HepG2 (cell line): ENCODE measurements at regions not wholly inside any gene's neighbourhood (a gene's known extent, or its start where the extent isn't known, plus 50 kb on each side); places are given as distances from the start of the nearest gene placed in this dataset.

ENCODE experiments used
- ATAC-seq: fragments of 200-7000 bp; cut with Tn5 transposase; 3 replicates; pipeline ENCODE4 v1.9.1; 2020; ENCODE audit warnings: mild to moderate bottlenecking, moderate library complexity
- BruUV-seq: library from RNA; stranded (reverse); fragments of 400-500 nt; replicated peaks from 2 replicates; lab custom pipeline; 2021; lab: Mats Ljungman, UMichigan
- CTCF ChIA-PET: fragments of 300-600 bp; formaldehyde crosslinking; extraction: SDS; loops from one replicate; lab custom pipeline; 2021; ENCODE audit warnings: low total read pairs, inconsistent platforms, low intra/inter-chr PET ratio; lab: Yijun Ruan, JAX
- POLR2A ChIA-PET: fragments of 350-600 bp; sonication (Branson Sonifier 250); formaldehyde crosslinking; loops from one replicate; lab custom pipeline; 2020; ENCODE audit warnings: antibody characterized with exemption, inconsistent platforms; lab: Yijun Ruan, JAX
- DNase-seq: peaks from one replicate; pipeline ENCODE4 v3.0.0-alpha.2; 2015; ENCODE audit warnings: low spot score
- FAIRE-seq: peaks from 3 replicates; lab custom pipeline; 2011; peaks lifted over from hg19 to GRCh38; lab: Jason Lieb, UNC
- H2AFZ ChIP-seq: one replicate; pipeline ENCODE4 v1.6.1; 2011; ENCODE audit warnings: low read length, inconsistent platforms
- H3K27ac ChIP-seq: fragments of 300-600 bp; 3 replicates; pipeline ENCODE4 v1.8.0; 2011; ENCODE audit warnings: mixed run types, mild to moderate bottlenecking, mixed read lengths, low read length, inconsistent platforms; ENCODE audit not compliant: insufficient read depth; ENCODE audit errors: extremely low read length
- H3K27me3 ChIP-seq, 2 experiments: fragments of 200-600 bp in 1 of 2; 2 replicates in 1 of 2; 3 replicates in 1 of 2; pipeline versions ENCODE4 v1.6.0 to v1.8.0; 2011; ENCODE audit warnings: low read length in 2 of 2, mild to moderate bottlenecking in 2 of 2, moderate library complexity in 2 of 2, inconsistent platforms in 1 of 2; ENCODE audit not compliant: insufficient read depth in 2 of 2, control insufficient read depth in 1 of 2
- H3K36me3 ChIP-seq, 2 experiments: fragments of 200-600 bp in 1 of 2; replicated peaks in 1 of 2; 2 replicates in 1 of 2; 3 replicates in 1 of 2; pipeline versions ENCODE4 v1.5.1 to v1.8.0; 2011; ENCODE audit warnings: low read length in 2 of 2, inconsistent platforms in 1 of 2; ENCODE audit not compliant: insufficient read depth in 2 of 2, control insufficient read depth in 1 of 2
- H3K4me1 ChIP-seq: 2 replicates; pipeline ENCODE4 v1.5.1; 2012; ENCODE audit warnings: low read length, inconsistent platforms; ENCODE audit not compliant: insufficient read depth
- H3K4me2 ChIP-seq: 2 replicates; pipeline ENCODE4 v1.6.0; 2011; ENCODE audit warnings: low read depth, low read length, inconsistent platforms
- H3K4me3 ChIP-seq, 3 experiments: fragments of 200-600 bp in 1 of 3; sonication (generic), shearing (Covaris generic) in 1 of 3; replicated peaks in 1 of 3; 2 replicates each; pipeline ENCODE4 v1.5.1; 2011 to 2016; ENCODE audit warnings: low read length in 3 of 3, inconsistent platforms in 2 of 3, low read depth in 2 of 3, mild to moderate bottlenecking in 2 of 3, control low read depth in 1 of 3, mixed read lengths in 1 of 3; ENCODE audit not compliant: insufficient read depth in 1 of 3
- H3K79me2 ChIP-seq: one replicate; pipeline ENCODE4 v1.6.1; 2011; ENCODE audit warnings: low read length, inconsistent platforms; ENCODE audit not compliant: insufficient read depth
- H3K9ac ChIP-seq: 2 replicates; pipeline ENCODE4 v1.6.0; 2011; ENCODE audit warnings: mild to moderate bottlenecking, low read depth, low read length, inconsistent platforms; ENCODE audit not compliant: insufficient read depth
- H3K9me3 ChIP-seq: 2 replicates; pipeline ENCODE4 v1.5.1; 2012; ENCODE audit warnings: mild to moderate bottlenecking, low read length
- H4K20me1 ChIP-seq: 2 replicates; pipeline ENCODE4 v1.6.0; 2011; ENCODE audit warnings: inconsistent platforms, mild to moderate bottlenecking, low read length, moderate library complexity; ENCODE audit not compliant: insufficient read depth
- BORCS8-MEF2B ChIP-seq: sonication (generic); formaldehyde crosslinking; IDR thresholded peaks from 2 replicates; pipeline ENCODE4 v1.8.0; 2022; ENCODE audit warnings: mild to moderate bottlenecking, missing genetic modification reagents
- CBX5 ChIP-seq: sonication (generic); formaldehyde crosslinking; IDR thresholded peaks from 2 replicates; pipeline ENCODE4 v1.4.0; 2020; ENCODE audit warnings: missing genetic modification reagents, borderline replicate concordance
- CENPBD1 ChIP-seq: sonication (generic); formaldehyde crosslinking; IDR thresholded peaks from 2 replicates; pipeline ENCODE4 v1.8.0; 2022; ENCODE audit warnings: missing genetic modification reagents, low read depth, mild to moderate bottlenecking, borderline replicate concordance
- CHD4 ChIP-seq: fragments of 200-600 bp; sonication (generic); IDR thresholded peaks from 2 replicates; pipeline ENCODE4 v1.7.0; 2017; ENCODE audit warnings: mild to moderate bottlenecking, low read length, borderline replicate concordance
- HHEX ChIP-seq: IDR thresholded peaks from 2 replicates; pipeline ENCODE4 v1.6.1; 2016; ENCODE audit warnings: control low read depth
- IKZF1 ChIP-seq: fragments of 450-650 bp; IDR thresholded peaks from 2 replicates; pipeline ENCODE4 v1.7.1; 2016
- KDM5A ChIP-seq: fragments of 200-600 bp; sonication (generic); IDR thresholded peaks from 2 replicates; pipeline ENCODE4 v1.7.0; 2018; ENCODE audit warnings: antibody characterized with exemption, mild to moderate bottlenecking, low read length, borderline replicate concordance
- MZF1 ChIP-seq: sonication (generic); formaldehyde crosslinking; IDR thresholded peaks from 2 replicates; pipeline ENCODE4 v1.8.1; 2023; ENCODE audit warnings: mild to moderate bottlenecking, missing genetic modification reagents, borderline replicate concordance
- RARA ChIP-seq: IDR thresholded peaks from 2 replicates; pipeline ENCODE4 v1.6.1; 2016; ENCODE audit warnings: missing genetic modification reagents, missing compliant biosample characterization
- RNF219 ChIP-seq: sonication (generic); formaldehyde crosslinking; IDR thresholded peaks from 2 replicates; pipeline ENCODE4 v1.5.0; 2020; ENCODE audit warnings: mild to moderate bottlenecking, missing genetic modification reagents
- TFAP4 ChIP-seq: sonication (generic); IDR thresholded peaks from 2 replicates; pipeline ENCODE4 v1.6.1; 2016; ENCODE audit warnings: low read depth, borderline replicate concordance
- ZBTB33 ChIP-seq: sonication (generic); formaldehyde crosslinking; IDR thresholded peaks from 2 replicates; pipeline ENCODE4 v1.4.0; 2020; ENCODE audit warnings: missing genetic modification reagents
- ZNF101 ChIP-seq: sonication (generic); formaldehyde crosslinking; IDR thresholded peaks from 2 replicates; pipeline ENCODE4 v1.4.0; 2020; ENCODE audit warnings: mild to moderate bottlenecking, low read depth, missing genetic modification reagents, borderline replicate concordance
- ZSCAN12 ChIP-seq: sonication (generic); formaldehyde crosslinking; IDR thresholded peaks from 2 replicates; pipeline ENCODE4 v1.9.0; 2021; ENCODE audit warnings: mild to moderate bottlenecking, missing genetic modification reagents
- WGBS: methylation state at CpG from one replicate; pipeline ENCODE4 v1.1.6; 2017; ENCODE audit warnings: low lambda C conversion rate; 5-methylcytosine and 5-hydroxymethylcytosine counted together
- in situ Hi-C: cut with HindIII; loops from 2 replicates; pipeline ENCODE4 v1.10.0; 2017; ENCODE audit warnings: low pct_unique_long_range_greater_than_20kb; ENCODE audit not compliant: extremely low pct_ligation_motif_present
- intact Hi-C: fragments of 100-400 bp; cut with micrococcal nuclease; formaldehyde crosslinking; loops from one replicate; pipeline ENCODE4 v1.10.0; 2022; ENCODE audit not compliant: unreplicated experiment

- H3K27me3 ChIP-seq: no peaks in the 10 kb centered on the region
- no peak overlapping the region for H3K4me3 ChIP-seq
- ChIA-PET POLR2A (no interaction called here), CTCF (no interaction called here)
- ATAC-seq (no peak), DNase-seq (no peak), FAIRE-seq (no peak)
- H2AFZ ChIP-seq: no peak overlapping the region
- H4K20me1 ChIP-seq: no peaks in the 10 kb centered on the region
- no peak overlapping the region for H3K9ac ChIP-seq
- H3K27ac ChIP-seq: no peak overlapping the region
- no peaks in the 10 kb centered on the region for H3K4me1 ChIP-seq
- no peak overlapping the region for H3K4me2 ChIP-seq
- no peaks in the 10 kb centered on the region for H3K79me2 ChIP-seq
- no peaks in the 10 kb centered on the region for H3K36me3 ChIP-seq
- WGBS: 3% methylated on average over 1 of the region's 1 CpG
- intact Hi-C loops (no loop called here), in situ Hi-C loops (no loop called here)
- TF ChIP-seq IKZF1 (no peak), CHD4 (no peak), TFAP4 (no peak), HHEX (CRISPR knock-in tag) (no peak), BORCS8-MEF2B (CRISPR knock-in tag) (no peak), CBX5 (CRISPR knock-in tag) (no peak), KDM5A (no peak), CENPBD1 (no peak), ZBTB33 (no peak), ZSCAN12 (no peak), ZNF101 (CRISPR knock-in tag) (no peak), RARA (CRISPR knock-in tag) (no peak), RNF219 (CRISPR knock-in tag) (no peak), MZF1 (no peak)
- H3K9me3 ChIP-seq: peaks cover 46% of the 10 kb centered on the region
- no TSS peak for BruUV-seq
These were observed 601.4 kb downstream of the ZEB2 start for GRCh38 chr2:143918465-143918989.
